Activated T-cell treated with anti-CD3 and anti-CD28 coated beads for 4 hours (primary cell): ENCODE measurements at regions not wholly inside any gene's neighbourhood (a gene's known extent, or its start where the extent isn't known, plus 50 kb on each side); places are given as distances from the start of the nearest gene placed in this dataset.

Source experiments
- DNase-seq: peaks from one replicate; pipeline ENCODE4 v3.0.0-alpha.2; 2020

DNA sequence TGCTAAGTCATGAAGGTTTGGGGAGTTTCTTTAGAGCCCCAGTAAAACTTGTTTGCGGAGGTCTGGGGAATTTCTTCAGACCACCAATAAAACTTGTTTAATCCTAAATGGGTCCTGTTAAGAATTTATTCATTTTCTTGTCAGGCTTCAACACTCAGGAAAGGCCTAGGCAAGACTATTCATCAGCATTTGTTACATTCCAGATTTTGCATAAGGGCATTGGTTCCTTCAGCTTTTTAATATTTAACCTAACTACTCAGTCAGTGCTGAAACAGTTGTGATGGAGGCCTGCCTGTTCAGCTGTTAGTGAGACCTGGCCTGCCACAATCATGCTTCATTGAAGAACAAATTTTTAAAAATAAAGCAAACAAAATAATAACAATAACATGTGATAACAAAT lies 954.2 kb upstream of the SEMA6D start:
- DNase-seq, result no peak

DNA sequence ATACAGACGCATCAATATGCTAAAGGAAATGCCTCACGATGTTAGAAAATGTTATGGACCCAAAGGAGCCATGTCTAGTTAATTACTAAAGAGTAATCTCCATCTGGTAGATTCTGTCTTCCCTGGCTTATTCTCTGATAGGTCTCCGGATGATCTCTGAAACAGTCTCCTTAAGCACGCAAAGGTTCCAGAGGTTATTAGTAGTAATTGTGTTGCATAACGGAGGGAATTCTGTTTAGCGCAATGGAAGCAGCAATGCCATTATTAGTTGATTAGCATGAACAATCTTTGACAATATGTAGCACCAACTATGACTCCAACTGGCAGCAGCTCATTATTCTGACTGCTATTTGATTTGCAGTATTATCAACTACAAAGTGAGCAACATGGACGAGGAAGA lies 952.5 kb upstream of the SEMA6D start:
- DNase-seq, result no peak

DNA sequence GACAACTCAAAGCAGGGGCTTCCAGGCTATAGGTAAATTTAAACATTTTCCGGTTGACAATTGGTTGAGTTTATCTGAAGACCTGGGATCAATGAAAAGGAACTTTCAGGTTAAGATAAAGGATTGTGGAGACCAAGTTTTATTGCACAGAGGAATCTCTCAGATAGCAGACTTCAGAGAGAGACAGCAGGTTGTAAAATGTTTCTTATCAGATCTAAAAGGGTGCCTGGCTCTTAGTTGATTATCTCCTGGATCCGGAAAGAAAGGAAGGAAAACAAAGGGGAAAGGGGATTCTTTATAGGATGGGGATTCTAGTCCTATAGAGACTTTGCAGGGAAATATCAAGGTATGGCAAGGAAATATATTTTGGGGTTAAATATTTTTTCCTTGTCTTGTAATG lies 951.3 kb upstream of the SEMA6D start:
- DNase-seq, result no peak

DNA sequence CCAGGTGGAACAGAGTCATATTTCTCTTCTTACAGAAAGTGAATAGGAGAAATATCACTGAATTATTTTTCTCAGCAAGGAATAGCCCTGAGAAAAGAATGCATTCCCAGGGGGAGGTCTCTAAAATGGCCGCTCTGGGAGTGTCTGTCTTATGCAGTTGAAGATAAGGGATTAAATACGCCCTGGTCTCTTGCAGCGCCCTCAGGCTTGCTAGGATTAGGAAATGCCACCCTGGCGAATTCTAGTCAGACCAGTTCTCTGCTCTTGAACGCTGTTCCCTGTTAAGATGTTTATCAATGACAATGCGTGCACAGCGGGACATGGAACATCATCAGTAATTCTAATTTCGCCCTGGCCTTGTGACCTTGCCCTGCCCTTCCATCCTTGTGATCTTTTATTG lies 949.0 kb upstream of the SEMA6D start:
- no peak for DNase-seq

DNA sequence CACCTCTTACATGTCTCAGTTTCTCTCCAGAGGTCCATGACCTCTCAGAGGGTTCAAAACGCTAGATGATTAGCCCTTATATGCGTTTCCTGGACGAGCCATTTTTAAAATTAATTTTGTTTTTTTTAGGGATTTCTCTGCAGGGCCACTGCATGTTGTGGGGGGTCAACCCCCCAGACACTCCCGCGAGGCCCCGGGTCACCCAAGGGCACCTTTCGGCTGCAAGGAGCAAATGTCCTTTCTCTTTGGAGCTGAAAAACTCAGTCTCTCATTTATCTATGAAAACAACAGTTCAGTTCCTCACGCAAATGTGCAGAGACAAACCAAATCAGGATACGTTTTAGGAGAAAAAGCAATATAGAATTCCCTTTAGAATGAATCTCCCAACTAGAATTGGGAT lies 944.3 kb upstream of the SEMA6D start:
- DNase-seq, result no peak

DNA sequence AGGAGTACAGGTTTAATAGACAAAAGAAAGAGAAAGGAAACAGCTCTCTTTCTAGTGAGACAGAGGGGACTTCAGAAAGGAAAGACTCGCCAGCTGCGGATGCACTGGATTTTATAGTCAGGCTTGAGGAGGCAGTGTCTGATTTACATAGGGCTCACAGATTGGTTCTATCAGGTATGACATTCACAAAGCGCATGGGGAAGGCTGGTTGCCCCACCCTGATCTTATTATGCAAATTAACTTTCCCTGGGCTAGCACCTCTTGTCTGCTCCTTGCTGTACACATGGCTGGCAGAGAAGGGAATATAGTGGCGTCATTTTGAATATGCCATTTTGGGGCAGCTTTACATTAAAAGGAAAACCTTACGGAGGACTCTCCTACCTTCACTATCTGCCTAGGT lies 938.4 kb upstream of the SEMA6D start:
- no peak for DNase-seq

DNA sequence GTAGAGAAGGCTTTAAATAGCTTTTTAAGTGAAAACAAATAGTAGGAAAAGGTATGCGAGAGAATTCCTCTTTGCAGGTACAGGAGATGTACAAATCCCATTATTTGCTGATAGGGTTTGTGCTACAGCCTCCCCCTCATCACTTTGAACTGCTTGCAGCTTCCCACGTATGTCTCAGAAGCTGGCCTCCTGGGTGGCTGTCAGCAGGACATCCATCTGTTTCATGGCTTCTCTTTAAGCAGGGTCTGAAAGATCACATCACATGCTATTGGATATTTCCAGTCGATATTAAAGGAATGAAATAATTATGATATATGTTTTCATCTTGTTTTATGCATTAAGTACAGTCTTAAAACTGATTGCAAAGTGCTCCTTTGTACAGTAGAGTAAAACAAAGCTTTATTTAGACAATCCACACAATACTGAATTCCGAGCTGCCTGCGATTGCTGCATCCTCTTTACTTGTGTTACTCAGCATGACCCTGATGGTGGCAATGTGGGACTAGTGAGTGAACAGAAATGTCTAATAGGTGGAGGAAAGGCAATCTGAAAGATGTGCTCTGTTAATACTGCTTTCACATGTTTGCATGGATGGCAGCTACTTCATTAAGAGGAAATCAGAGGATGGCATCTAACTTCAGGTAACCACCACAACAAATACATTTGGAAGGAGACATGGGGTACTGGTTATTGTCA lies 930.6 kb upstream of the SEMA6D start:
- no peak for DNase-seq

DNA sequence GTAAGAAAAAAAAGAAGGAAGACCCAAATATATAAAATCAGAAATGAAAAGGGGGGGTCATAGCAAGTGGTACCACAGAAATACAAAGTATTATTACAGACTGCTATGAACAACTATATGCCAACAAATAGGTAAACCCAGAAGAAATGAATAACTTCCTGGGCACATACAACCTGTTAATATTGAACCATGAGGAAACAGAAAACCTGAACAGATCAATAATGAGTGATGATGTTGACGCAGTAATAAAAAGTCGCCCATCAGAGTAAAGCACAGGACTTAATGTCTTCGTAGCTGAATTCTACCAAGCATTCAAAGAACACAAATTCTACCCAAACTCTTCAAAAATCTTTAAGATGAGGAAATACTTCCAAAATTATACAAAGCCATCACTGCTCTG lies 921.6 kb upstream of the SEMA6D start:
- DNase-seq, result no peak

DNA sequence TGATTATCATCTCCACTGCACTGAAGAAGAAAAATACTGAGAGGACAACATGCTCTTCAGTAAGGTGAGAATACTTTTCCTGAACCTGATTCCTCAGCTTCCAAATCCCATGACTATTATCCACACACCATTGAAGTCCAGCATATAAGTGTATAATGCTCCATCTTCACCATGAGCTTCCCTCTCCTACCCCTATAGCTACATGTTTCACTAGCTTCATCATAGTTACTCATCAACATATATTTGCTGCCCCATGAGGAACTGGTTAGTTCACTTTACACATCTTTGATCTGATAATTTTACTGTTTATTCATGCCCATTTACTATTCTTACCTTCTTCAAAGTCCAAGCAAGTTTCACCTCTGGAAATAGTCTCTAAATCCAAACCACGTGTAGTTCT lies 908.5 kb upstream of the SEMA6D start:
- no peak for DNase-seq

DNA sequence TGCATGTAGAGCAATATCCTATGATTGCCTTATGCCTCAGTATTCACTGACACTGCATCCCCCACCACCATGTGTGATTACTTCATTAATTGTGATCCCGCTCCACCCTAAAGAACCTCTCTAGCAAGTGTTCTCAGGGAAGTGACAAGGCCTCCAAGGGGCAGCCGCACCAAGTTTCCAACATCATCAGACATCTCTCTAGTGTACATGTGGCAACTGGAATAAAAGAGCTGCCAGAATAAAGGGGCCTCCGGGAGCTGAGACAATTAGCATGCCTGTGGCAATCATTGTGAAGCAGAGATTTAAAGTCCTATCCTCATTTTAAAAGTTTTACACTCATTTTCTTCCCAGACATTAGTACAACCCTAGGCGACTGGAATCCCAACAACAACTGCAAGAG lies 902.1 kb upstream of the SEMA6D start:
- no peak for DNase-seq

DNA sequence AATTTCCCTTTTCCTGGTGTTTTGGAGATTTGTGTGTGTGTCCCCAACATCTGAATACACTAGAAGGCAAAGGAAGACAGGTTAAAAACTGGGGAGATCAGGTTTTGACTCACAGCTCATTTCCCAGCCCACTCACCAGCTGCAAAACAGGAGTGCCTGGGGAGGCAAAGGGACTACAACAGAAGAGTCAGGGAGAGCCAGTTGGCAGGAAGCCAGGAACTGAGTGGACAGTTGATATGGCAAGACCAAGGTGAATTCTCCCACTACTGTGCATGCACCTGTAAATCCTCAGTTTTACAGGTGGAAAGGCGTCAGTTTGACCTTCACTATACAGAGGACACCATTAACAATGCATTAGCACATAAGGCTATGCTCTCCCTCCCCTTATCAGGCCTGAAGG lies 901.5 kb upstream of the SEMA6D start:
- DNase-seq, result no peak

DNA sequence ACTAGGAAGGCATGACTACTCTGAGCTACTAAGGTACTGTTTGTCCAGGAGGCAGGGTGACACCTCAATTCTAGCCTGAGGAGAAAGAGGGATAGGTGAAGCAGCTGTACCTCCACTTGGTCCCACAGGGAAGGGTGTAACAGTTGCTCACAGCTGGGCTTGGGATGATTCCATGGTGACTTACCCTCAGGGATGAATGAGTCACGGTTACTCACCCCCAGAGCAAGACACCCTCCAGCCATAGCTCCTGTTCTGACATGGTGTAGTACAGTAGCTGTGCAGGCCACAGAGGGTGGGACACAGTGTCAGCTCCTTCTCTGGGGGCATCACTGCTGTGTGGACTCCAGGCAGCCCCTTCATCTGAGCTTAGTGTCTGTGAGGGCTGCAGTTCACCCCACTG lies 868.6 kb upstream of the SEMA6D start:
- no peak for DNase-seq

DNA sequence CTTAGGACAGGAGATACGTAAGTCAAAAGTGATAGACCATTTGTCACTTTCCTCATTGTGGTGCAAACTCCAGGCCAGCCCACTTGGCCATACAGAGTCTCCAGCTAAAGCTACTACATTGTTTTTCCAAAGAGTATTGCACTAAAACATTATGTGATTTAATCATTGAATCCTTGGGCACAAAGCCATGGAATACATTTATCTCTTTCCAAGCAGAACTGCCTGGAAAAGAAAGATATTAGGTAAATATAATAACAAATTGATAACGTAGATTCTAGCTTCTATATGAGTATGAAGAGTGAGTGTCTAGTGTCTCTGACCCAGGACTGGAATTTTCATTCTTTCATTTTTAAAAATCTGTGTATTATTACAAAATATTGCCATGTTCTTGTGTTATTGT lies 863.7 kb upstream of the SEMA6D start:
- DNase-seq, result no peak

DNA sequence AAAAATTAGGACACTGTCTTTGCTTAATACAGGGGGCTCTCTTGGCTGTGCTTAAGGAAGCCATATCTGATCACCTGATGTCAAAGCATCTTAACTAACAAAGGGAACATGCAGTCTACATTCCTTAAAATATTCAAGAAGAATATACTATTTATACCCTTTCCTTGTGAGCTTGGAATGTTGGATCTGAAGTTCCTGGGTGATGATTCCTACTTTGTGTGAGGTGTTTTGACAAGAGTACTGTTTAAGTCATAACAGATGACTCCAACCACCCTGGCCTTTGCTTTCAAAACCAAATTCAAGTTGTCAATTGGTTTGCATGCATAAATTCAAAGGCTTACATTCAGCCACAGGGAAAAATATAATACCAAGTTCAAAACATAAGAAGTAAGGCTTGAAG lies 862.7 kb upstream of the SEMA6D start:
- DNase-seq, result no peak

DNA sequence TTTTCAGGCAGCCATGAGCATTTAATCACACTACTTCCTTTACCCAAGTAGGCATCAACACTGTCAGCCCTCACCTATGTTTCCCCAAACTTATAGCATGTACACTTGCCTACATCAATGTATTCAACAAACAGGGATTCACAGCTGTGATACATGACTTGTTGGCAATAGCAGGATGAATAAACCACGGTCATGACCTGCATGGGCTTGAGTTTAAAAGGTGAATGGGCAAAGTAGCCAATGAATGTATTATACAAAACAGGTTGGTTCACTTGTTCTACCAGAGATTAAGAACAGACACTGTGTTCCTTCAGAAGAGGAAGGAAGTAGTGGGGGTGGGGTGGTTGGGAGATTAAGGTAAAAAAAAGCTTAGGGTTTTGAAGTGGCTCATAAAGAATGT lies 861.9 kb upstream of the SEMA6D start:
- no peak for DNase-seq

DNA sequence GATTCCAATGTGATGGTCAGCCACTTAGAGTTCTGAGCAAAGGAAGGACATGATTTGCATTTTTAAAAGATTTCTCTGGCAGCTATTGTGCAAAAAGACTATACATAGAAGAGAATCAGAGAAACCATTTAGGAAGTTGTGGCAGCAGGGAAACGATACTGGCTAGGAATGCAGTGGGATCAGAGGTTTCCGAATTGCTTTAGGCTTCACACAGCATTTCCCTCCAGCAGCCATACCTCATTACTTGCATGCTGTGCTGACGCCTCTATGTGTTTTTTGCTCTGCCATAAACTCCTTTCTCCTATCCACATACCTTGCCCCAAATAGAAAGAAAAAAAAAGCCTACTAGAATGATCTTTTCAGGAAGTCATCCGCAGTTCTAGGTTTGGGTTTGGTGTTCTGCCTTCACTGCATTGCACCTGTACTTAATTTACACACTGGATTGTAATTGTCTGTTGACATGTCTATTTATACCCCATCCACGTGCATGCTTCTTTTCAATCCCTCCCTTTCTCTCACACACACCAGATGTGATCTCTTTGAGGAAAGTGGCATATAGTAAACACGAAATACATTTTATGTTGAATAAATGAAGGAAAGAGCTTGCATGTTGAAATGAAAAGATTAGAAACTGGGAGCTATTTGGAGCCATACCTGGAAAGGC lies 860.3 kb upstream of the SEMA6D start:
- no peak for DNase-seq

DNA sequence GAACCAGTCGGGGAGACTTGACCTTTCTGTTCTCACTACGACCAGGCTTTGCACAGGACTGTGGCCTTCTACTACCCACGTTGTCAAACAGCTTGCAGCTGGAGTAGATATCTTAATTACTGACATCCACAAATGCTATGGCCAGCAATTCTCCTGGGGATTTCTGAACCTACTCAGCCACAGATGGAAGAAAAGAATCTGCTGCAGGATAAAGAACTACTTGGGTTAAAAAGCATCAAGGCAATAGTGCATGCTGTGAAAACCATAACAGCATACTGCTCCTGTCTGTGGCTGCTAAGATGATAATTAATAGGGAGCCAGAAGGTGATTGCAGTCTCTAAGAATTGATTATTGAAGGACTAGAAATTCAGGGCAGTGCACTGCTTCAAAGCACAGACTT lies 859.2 kb upstream of the SEMA6D start:
- DNase-seq, result no peak

DNA sequence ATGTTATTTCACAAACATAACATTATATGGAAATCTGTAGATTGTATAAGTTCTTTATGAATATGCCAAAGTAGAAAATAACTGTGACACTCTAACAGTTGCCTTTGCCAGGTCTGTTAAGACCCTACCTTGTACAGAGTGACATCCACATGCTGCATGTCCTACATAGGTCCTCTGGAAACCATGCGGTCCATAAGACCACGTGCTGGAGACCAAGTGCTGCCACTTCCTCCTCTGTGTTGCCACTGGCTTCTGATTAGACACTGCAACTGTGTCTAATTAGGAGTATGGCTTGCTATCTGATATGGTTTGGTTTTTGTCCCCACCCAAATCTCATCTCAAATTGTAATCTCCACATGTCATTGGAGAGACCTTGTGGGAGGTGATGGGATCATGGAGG lies 855.5 kb upstream of the SEMA6D start:
- DNase-seq, result no peak

DNA sequence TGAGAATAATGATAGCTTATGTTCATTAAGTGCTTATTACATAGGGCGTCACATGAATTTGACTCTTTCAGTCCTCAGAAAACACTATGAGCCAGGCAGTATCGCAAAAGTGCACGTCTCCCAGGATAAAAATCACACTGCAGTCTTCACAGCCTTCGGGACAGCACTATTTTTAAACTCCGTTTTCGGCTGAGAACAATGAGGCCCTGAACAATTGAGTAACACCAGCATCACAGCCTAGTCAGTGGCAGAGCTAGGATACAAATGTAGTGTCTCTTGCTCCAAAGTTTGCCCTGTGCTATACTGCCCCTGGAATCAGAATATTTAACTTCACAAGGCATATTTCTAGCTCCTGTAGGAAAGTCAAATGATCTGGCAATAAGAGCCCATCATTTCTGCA lies 852.1 kb upstream of the SEMA6D start:
- DNase-seq, result no peak

DNA sequence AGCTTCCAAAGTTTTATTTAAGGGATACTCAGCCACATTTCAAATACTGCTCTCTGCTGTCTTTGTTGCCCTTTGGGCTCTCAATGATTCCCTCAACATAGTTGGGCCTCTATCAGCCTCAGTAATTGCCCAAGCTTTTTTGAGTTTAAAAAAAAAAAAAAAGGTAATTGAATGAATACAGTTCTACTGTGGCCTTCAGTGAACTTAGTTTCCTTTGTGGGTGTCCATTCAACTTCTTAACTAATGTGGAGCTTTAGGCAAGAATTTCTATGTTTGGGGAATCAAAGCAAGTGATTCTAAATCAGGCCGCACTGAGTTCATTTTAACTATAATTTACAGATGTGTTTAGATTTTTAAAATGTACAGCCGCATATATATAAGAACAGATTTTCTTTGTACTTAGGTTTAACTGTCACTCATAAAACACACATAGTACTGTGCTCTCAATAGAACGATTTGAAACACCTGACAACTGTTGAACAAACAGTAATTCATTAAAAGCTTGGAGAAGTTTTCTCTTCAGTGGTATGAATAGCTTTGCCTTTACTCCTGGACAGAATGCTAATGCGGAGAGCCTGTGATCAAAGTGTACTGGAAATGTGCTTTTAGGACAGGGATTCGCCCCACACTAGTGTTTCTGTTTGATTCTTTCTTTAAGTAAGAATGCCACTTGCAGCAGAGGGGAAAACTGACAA lies 844.9 kb upstream of the SEMA6D start:
- no peak for DNase-seq

DNA sequence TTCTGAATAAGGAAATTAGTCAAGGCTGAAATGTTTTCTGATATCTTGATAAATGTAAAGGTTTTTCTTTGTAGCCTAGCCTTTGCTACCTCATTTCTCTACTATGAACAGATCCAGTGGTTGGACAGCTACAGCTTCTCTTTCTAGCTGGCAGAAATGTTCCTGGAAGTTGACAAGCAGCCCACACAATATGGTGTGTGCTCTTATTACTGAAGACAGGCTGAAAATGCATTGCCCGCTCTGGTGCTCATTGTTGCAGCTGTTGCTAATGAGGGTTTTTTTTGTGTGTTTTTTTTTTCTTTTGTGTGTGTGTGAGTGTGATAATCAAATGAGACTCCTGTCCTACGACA lies 844.3 kb upstream of the SEMA6D start:
- DNase-seq, result no peak

DNA sequence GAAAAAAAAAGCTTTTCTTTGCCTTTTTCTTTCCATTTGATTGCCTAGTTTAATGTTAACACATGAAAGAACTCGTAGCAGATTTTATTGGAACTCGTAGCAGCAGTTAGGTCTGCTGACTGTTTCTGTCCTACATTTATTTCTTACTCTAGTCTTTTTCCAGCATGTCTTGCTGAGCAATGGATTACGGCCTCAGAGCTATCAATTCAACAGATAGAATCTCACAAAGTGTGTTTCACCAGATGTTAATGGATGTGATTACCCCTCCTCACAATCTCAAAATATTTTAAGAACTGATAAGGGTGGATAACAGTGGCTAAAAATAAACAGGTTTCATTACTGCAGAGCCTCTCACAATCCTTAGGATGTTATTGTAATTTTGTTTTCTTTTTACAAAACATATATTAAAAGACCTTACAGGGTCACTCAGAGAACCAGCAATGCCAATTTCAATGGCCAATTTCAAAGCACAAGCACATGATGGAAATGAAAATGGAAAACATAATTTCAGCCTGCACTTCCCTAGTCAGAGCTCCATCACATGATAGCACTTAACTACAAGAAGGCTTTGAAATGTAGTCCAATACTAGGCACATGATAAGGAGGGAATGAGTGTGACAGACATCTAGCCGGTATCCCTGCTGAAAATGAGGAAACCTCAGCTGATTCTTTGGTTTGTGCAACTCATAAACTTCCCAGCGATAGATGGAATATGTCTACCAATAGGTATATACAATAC lies 838.1 kb upstream of the SEMA6D start:
- no peak for DNase-seq

DNA sequence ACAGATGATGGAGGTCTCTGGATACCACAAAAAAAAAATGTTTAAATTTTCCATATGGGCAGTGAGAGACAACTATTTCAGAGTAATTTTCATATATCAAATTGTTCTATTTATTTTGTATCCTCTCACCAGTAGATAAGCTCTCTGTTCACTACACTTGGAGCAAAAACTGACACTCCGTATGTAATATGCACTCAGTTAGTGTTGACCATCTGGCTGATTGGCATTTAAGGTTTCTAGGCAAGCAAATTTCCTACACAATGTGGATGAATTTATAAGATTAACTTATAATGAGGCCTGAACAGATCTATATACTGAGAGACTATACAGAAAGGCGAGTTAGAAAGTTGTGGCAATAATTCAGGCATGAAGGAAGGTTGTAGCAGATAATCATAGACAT lies 836.5 kb upstream of the SEMA6D start:
- no peak for DNase-seq

DNA sequence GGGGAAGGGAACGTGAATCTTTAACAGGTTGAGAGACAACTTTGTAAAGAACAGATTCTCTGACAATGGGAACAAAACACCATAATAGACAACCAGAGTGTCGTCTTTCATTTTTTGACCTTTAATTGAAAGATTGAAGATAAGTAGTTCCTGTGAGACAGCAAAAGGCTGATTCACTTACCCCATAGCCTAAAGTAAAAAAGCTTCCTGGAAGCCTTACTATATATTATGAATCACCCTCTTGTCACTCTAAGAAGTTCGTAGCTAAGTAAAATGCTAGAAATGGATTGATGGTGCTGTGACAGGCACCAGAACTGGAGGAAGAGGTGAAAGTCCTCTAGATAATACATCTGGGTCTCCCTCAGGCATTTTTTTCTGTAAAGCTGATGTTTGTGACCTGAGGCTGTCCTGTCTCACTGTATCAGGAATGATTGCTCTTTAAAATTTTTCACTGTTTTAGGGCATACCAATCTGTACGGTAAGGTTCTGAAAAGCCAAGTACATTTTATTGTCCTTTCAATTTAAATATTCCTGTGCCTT lies 824.6 kb upstream of the SEMA6D start:
- DNase-seq, result no peak
